ENCODE measurements at regions not wholly inside any gene's neighbourhood (a gene's known extent, or its start where the extent isn't known, plus 50 kb on each side); places are given as distances from the start of the nearest gene placed in this dataset.

DNA sequence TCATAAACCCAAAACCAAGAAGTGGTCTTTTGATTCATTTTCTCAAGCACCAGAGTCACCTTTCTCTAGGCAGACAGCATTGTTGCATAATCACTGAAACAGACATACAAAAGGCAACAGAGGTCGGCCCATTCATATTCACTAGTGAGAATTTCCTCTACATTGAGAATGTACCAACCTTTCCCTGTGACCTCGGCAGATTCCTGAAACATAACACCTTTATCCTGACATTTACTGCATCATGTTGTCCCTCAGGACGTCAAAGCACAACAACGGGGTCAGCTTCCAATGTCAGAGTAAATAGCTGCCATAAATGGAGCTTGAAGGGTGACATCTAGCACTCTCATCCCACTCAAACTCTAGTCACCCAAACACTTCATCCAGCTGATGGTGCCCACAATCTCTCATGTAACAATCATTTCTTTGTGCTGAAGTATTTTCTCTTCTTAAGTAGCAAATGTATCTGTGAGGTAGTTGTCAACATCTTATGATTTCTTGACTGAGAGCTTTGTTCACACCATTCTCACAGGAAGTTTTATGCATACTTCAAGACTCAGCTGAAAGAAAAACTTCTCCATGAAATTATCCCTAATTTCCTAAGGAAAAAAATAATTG lies 802.6 kb upstream of the CHAC2 start:
- no peak for TF ChIP-seq CTCF (IDR thresholded peaks at IDR 0.05)
- TF ChIP-seq POLR2A (IDR thresholded peaks at IDR 0.05) = no peak

All from right lobe of liver (tissue), 4 donors.